GM12872 (cell line): ENCODE measurements at regions not wholly inside any gene's neighbourhood (a gene's known extent, or its start where the extent isn't known, plus 50 kb on each side); places are given as distances from the start of the nearest gene placed in this dataset.

Source experiments
- TF ChIP-seq, protein P1 (sequence below): IDR thresholded peaks from 3 replicates; pipeline ENCODE4 v1.5.1; 2011; ENCODE audit warnings: low read depth, mild to moderate bottlenecking, low read length, moderate library complexity; ENCODE audit not compliant: insufficient read depth

DNA sequence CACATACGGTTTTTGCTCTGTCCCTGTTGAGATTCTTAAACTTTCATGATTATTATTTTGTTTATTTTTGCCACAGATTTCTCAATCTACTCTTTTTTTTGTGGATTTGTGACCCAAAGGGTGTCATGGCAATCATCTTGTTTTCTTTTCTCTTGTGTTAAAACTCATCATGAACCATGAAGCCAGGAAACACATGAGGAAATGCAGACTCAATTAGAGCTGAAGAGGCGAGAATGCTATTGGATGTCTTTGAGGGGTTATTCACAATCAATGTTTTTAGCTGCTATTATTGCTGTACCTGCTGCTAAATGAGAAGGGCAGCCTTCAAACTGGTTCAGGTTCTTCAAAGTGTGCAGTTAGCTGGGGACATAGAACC, 99.5 kb upstream of the MMADHC start:
- TF ChIP-seq, protein P1, sequence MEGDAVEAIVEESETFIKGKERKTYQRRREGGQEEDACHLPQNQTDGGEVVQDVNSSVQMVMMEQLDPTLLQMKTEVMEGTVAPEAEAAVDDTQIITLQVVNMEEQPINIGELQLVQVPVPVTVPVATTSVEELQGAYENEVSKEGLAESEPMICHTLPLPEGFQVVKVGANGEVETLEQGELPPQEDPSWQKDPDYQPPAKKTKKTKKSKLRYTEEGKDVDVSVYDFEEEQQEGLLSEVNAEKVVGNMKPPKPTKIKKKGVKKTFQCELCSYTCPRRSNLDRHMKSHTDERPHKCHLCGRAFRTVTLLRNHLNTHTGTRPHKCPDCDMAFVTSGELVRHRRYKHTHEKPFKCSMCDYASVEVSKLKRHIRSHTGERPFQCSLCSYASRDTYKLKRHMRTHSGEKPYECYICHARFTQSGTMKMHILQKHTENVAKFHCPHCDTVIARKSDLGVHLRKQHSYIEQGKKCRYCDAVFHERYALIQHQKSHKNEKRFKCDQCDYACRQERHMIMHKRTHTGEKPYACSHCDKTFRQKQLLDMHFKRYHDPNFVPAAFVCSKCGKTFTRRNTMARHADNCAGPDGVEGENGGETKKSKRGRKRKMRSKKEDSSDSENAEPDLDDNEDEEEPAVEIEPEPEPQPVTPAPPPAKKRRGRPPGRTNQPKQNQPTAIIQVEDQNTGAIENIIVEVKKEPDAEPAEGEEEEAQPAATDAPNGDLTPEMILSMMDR = no peak

DNA sequence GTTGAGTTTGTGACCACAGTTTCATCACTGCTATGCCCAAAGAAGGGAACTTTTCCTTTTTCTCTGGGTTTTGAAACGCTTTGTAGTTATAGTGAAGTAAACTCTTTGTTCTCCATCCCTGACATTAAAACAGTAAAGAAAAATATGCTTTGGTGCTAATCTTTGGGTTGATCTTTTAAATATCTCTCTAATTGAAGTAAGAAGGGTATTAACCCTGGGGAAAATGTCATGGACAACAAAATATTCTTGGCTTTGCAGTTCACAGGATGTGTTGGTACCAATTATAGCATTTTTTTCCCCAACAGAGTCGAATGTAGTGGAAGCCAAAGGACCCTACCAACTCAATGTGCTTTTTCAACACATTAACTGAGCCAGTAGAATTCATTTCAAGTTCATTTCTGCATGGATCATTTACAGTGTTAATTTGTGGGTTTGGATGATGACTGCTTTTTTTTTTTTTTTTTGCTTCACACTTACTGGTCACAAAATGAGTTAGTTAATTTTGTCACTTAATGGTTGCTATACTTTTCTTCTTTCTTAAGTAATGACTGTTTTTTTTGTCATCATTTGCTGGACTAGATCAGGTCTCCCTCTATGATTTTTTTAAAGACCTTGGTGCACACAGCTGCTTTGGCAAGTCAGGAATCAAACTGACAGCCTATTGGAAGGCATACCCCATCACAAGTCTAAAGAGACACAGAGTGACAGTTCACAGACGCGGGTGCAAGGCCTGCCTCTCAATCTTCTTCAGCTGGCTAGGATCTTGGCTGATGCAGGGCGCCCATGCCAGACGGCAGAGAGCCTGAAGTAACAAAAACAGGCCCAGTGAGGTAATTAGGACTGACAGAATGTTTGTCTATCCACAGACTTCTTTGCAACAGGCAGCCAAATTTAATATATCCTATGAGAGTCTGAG, 98.8 kb upstream of the MMADHC start:
- TF ChIP-seq, protein P1 = no peak

DNA sequence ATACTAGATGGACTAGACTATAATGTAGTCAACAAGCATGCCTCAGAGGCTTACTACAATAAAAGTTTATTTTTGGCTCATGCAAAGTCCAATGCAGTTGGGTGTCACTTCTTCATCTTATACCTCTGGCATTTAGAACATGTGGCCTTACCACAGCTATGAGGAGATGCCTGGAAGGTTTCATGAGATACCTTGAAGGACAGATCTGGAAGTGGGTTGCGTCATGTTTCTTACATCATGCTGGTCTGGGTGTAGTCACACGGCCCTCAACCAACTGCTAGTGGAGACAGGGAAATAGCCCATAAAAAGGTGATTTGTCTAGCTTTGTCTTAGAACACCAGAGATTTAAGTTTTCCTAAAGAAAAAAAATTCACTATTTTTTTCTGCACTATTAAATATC, 91.7 kb upstream of the MMADHC start:
- TF ChIP-seq, protein P1 = no peak

DNA sequence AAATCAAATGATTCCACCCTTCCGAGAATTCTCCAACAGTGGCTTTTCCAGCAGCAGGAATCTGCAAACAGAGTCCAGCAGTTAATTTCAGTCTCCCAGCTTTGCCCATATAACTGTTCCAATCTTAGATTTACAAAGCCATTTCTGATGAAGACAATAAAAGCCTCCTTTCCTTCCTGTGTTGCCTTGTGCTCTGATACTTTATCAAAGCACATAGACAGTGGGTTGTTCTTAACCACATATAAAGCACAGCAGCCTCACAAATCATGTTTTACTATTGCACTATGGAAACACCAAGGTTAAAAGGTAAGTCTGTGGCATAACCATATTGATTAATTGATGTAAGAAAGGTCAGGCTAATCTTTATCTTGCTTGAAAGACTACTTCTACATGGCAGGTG, 89.8 kb upstream of the MMADHC start:
- TF ChIP-seq, protein P1 = no peak

DNA sequence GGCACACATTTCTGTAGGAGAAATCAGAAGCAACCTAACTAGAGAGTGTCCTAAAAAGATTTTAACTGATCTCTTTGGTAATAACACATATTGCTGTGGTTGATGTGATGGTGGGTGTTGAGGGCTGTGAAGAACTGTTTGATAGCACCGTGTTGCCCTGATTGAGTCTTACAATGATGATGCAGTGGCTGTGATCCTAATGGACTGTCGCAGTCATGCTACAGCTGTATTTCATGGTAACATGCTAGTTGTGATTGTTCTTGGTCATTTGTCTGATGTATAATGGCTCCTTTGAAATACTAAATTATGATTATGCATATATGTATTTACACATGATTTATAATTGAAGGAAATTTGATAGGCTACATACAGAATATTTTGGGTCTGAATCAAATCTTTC, 82.5 kb upstream of the MMADHC start:
- TF ChIP-seq, protein P1 = no peak

DNA sequence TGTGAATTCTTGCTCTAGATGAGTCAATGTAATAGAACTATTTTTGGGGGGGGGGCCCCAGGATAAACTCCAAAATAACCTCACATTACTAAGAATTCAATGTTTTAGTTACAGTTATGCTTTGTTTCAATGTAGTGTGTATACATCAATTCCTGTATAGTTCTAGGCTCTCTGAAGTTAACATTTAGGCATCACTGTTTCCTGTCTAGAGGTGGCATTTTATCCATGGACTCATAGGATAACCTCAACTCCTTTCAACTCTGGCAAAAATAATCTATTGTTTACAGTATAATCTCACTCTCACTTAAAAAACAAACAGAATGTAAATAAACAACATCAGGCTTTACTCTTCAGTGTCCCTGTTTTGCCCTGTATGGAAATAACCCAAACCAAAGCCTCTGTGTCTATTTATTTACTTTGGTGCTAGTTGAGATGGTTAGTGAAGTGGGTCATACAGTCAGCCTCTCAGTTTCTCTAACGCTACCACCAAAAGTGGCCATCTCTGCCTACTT, 79.3 kb upstream of the MMADHC start:
- TF ChIP-seq, protein P1 = no peak

DNA sequence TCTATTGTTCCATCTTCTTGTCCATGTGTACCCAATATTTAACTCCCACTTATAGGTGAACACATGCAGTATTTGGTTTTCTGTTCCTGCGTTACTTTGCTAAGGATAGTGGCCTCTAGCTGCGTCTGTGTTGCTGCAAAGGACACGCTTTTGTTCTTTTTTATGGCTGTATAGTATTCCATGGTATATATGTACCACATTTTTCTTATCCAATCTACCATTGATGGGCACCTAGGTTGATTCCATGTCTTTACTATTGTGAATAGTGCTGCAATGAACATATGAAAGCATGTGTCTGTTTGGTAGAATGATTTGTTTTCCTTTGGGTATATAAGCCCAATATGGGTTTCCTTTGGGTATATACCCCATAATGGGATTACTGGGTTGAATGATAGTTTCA, 77.3 kb upstream of the MMADHC start:
- TF ChIP-seq, protein P1 = no peak
